Heart right ventricle (tissue), 16 donors: ENCODE measurements at regions not wholly inside any gene's neighbourhood (a gene's known extent, or its start where the extent isn't known, plus 50 kb on each side); places are given as distances from the start of the nearest gene placed in this dataset.

Source experiments
- ATAC-seq, 8 donors: fragments of 200-7000 bp; cut with Tn5 transposase; one replicate each; pipeline ENCODE4 v1.9.1; 2020; ENCODE audit warnings: mild to moderate bottlenecking in 8 of 8, moderate library complexity in 8 of 8, moderate number of reproducible peaks in 1 of 8
- DNase-seq, 2 donors: peaks; one replicate each; pipeline ENCODE4 v3.0.0-alpha.2; 2020
- H3K27ac ChIP-seq, 10 donors: fragments of 200-600 bp; sonication (generic) in 2 of 10; one replicate each; pipeline versions ENCODE4 v1.5.0 to v1.8.0; 2020 to 2022; ENCODE audit warnings: mild to moderate bottlenecking in 3 of 10
- H3K27me3 ChIP-seq, 7 donors: fragments of 200-600 bp; one replicate each; pipeline ENCODE4 v1.8.0; 2021 to 2022; ENCODE audit warnings: mild to moderate bottlenecking in 2 of 7
- H3K36me3 ChIP-seq, 9 donors: fragments of 200-600 bp; sonication (generic) in 1 of 9; one replicate each; pipeline versions ENCODE4 v1.5.0 to v1.8.0; 2020 to 2022; ENCODE audit warnings: mild to moderate bottlenecking in 2 of 9
- H3K4me1 ChIP-seq, 9 donors: fragments of 200-600 bp; sonication (generic) in 1 of 9; one replicate each; pipeline versions ENCODE4 v1.5.0 to v1.8.0; 2020 to 2022; ENCODE audit warnings: mild to moderate bottlenecking in 4 of 9
- H3K4me3 ChIP-seq, 10 donors: fragments of 200-600 bp; sonication (generic) in 2 of 10; one replicate each; pipeline versions ENCODE4 v1.5.0 to v1.8.0; 2020 to 2022; ENCODE audit warnings: mild to moderate bottlenecking in 7 of 10, moderate library complexity in 2 of 10
- H3K9me3 ChIP-seq, 11 donors: fragments of 200-600 bp in 10 of 11; sonication (generic) in 2 of 11; one replicate each; pipeline versions ENCODE4 v1.5.0 to v1.8.0; 2013 to 2022; ENCODE audit warnings: mild to moderate bottlenecking in 2 of 11, control low read depth in 1 of 11, moderate library complexity in 1 of 11
- CTCF ChIP-seq, 9 donors: fragments of 200-600 bp; sonication (generic) in 2 of 9; IDR thresholded peaks; one replicate each; pipeline versions ENCODE4 v1.5.0 to v1.8.0; 2021 to 2022; ENCODE audit warnings: antibody characterized with exemption in 9 of 9, mild to moderate bottlenecking in 5 of 9, moderate library complexity in 1 of 9
- WGBS, 2 donors: extraction: QIAGEN DNeasy Blood & Tissue Kit; methylation state at CpG; one replicate each; pipeline ENCODE4 v1.1.7; 2013; ENCODE audit warnings: inconsistent platforms in 1 of 2; 5-methylcytosine and 5-hydroxymethylcytosine counted together
- intact Hi-C, 10 donors: fragments of 100-400 bp; cut with DNase I; formaldehyde crosslinking; loops; one replicate each; pipeline versions ENCODE4 v1.11.1 to v1.14.2; 2022
- donor health status: Arrhythmogenic right ventricular cardiomyopathy.
- donor health status: ischemic (EF 13 %, LVEDD 7.1; RV severe dilation, severe dysfunction).
- donor health status: healthy with polysubstance abuse.
- donor health status: DM: no; HTN: yes; CAD: no.
- donor health status: DM: no; HTN: no; CAD: no.
- donor health status: ischemic (EF 25% LVEDD 6.9; RV normal size, moderate dysfunction).
- donor health status: ischemic (EF 25% LVEDD 5.7; RV mildly dilated, moderate dysfunction).
- donor health status: healthy.
- donor health status: DM: yes; HTN: yes; CAD: no.
- donor health status: Ischemic cardiomyopathy.
- donor health status: ischemic (EF 35%, LVEDD 5.7; RV mildly dilated, moderate dysfunction).
- donor health status: nonischemic (EF 11% LVEDD 7.7; RV severe dilation, severe dysfunction).
- donor health status: DM: yes; HTN: yes; CAD: no.
- donor health status: PGD.
- donor health status: ischemic (EF 29% LVEDD 5.4; RV normal size, mild dysfunction).
- donor health status: nonischemic (EF 23%, LVEDD 6.1; RV moderate dilation, normal function).

- H3K4me3 ChIP-seq: no peak overlapping the region
- H3K36me3 ChIP-seq: no peaks in the 10 kb centered on the region
- 45 to 49% methylated on average over 3 of the region's 3 CpGs for WGBS, 2 donors
- DNase-seq (no peak), ATAC-seq (no peak)
- no peak overlapping the region for H3K27ac ChIP-seq
- no peaks in the 10 kb centered on the region for H3K27me3 ChIP-seq
- no peaks in the 10 kb centered on the region for H3K4me1 ChIP-seq
- no peak for TF ChIP-seq CTCF (IDR thresholded peaks at IDR 0.05)
- intact Hi-C loops: no loop called here
- peaks cover 0 to 23% (median 0%) of the 10 kb centered on the region in 11 donors for H3K9me3 ChIP-seq
Measured at GRCh38 chr6:117837261-117837660, 69.8 kb upstream of the SLC35F1 start.

GRCh38 chr6:117840541-117840983 is 66.5 kb upstream of the SLC35F1 start:
- H3K4me3 ChIP-seq: no peak overlapping the region
- no peak for DNase-seq
- H3K4me1 ChIP-seq: no peaks in the 10 kb centered on the region
- peak in 4 of 9 donors; percentile 12 to 27 (median 21) for TF ChIP-seq CTCF (IDR thresholded peaks at IDR 0.05)
- H3K27me3 ChIP-seq: no peaks in the 10 kb centered on the region
- peaks cover 0 to 23% (median 0%) of the 10 kb centered on the region in 11 donors for H3K9me3 ChIP-seq
- ATAC-seq: no peak
- WGBS, 2 donors: 10 to 19% methylated on average over 2 of the region's 2 CpGs
- no peak overlapping the region for H3K27ac ChIP-seq
- intact Hi-C loops: no loop called here
- H3K36me3 ChIP-seq: no peaks in the 10 kb centered on the region

- intact Hi-C loops: no loop called here
- Histone ChIP-seq H3K27ac (no peak overlapping the region), H3K27me3 (no peaks in the 10 kb centered on the region), H3K4me1 (no peaks in the 10 kb centered on the region), H3K9me3 (peaks cover 0 to 37% (median 12%) of the 10 kb centered on the region in 11 donors), H3K4me3 (no peak overlapping the region), H3K36me3 (no peaks in the 10 kb centered on the region)
- no peak for TF ChIP-seq CTCF (IDR thresholded peaks at IDR 0.05)
- ATAC-seq (no peak), DNase-seq (no peak)
Measured at GRCh38 chr6:117847912-117848311, 59.2 kb upstream of the SLC35F1 start.

- intact Hi-C loops: no loop called here
- 57 to 67% methylated on average over 1 of the region's 1 CpG for WGBS, 2 donors
- Histone ChIP-seq H3K9me3 (peaks cover 0 to 36% (median 12%) of the 10 kb centered on the region in 11 donors), H3K4me3 (no peak overlapping the region), H3K27me3 (no peaks in the 10 kb centered on the region), H3K4me1 (no peaks in the 10 kb centered on the region), H3K27ac (no peak overlapping the region), H3K36me3 (no peaks in the 10 kb centered on the region)
- DNase-seq (no peak), ATAC-seq (no peak)
- TF ChIP-seq CTCF (IDR thresholded peaks at IDR 0.05): no peak
Measured at GRCh38 chr6:117849087-117849486, 58.0 kb upstream of the SLC35F1 start.
